ENCODE measurements at regions not wholly inside any gene's neighbourhood (a gene's known extent, or its start where the extent isn't known, plus 50 kb on each side); places are given as distances from the start of the nearest gene placed in this dataset.

DNA sequence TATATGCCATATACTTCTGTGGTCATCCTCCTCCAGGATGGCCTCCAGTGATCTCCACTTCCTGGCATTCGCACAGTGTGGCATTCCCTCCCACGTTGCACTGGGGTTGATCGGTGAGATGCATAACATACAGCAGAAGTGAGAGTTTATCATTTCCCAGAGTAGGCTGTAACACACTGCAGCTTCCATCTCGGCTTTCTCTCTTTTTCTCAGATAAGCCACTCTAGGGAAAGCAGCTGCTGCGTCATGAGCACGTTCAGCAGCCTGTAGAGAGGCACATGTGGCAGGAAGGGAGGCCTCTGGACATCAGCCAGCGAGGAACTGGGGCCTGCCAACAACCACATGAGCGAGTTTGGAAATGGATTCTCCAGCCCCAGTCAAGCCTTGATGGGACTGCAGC is 807.1 kb downstream of the DIAPH3 start:
- no peak for TF ChIP-seq ZNF274 (IDR thresholded peaks at IDR 0.05; ENCODE audit: low read depth, low read length)
- no peak for TF ChIP-seq YY1 (IDR thresholded peaks at IDR 0.05; ENCODE audit: insufficient read depth, insufficient read length)
- TF ChIP-seq SUZ12 (IDR thresholded peaks at IDR 0.05; ENCODE audit: extremely low read depth, insufficient read depth, insufficient read length): no peak

All from NT2/D1 (cell line).